ENCODE measurements at regions not wholly inside any gene's neighbourhood (a gene's known extent, or its start where the extent isn't known, plus 50 kb on each side); places are given as distances from the start of the nearest gene placed in this dataset.

- TF ChIP-seq CHD7 (IDR thresholded peaks at IDR 0.05; ENCODE audit: insufficient replicate concordance, low read length) (no peak), RNF2 (IDR thresholded peaks at IDR 0.05; ENCODE audit: borderline replicate concordance, low read depth, low read length, missing control alignments, poor library complexity, severe bottlenecking) (no peak)
These were observed 67.0 kb downstream of the IGLL1 start (continued) for GRCh38 chr22:23513133-23513532.

All from H1 (cell line).